ENCODE measurements at regions not wholly inside any gene's neighbourhood (a gene's known extent, or its start where the extent isn't known, plus 50 kb on each side); places are given as distances from the start of the nearest gene placed in this dataset.

DNA sequence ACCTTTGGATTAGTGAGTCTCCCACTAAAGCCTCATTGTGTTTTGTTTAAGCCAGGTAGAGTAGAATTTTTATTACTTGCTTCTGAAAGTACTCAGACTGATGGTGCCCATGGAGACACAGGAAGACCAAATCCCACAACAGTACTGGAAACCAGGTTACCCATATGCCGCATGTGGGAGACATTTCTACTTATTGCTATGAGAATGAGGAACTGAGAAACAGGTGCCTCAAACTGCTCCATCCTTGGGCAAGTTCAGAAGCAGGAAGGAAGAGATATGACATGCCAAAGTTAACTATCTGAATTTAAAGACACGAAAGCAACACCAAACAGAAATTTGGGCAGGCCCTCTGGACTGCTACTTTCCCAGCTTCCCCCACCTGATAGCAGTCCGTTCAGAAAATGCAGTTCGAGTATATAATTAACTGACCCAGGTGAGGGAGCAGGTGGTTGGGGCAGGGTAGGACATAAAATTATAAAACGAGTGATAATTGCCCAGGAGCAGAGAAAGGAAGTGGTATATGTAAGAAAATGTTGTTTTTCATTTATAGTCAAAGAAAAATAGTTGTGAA, 382.3 kb upstream of the MTPN start:
- TF ChIP-seq, protein P1, sequence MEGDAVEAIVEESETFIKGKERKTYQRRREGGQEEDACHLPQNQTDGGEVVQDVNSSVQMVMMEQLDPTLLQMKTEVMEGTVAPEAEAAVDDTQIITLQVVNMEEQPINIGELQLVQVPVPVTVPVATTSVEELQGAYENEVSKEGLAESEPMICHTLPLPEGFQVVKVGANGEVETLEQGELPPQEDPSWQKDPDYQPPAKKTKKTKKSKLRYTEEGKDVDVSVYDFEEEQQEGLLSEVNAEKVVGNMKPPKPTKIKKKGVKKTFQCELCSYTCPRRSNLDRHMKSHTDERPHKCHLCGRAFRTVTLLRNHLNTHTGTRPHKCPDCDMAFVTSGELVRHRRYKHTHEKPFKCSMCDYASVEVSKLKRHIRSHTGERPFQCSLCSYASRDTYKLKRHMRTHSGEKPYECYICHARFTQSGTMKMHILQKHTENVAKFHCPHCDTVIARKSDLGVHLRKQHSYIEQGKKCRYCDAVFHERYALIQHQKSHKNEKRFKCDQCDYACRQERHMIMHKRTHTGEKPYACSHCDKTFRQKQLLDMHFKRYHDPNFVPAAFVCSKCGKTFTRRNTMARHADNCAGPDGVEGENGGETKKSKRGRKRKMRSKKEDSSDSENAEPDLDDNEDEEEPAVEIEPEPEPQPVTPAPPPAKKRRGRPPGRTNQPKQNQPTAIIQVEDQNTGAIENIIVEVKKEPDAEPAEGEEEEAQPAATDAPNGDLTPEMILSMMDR (IDR thresholded peaks at IDR 0.05; ENCODE audit: extremely low read depth in 1 of 2, insufficient read depth in 1 of 2, low read depth in 1 of 2, low read length in 2 of 2): no peak
- no peak for TF ChIP-seq POLR2A (IDR thresholded peaks at IDR 0.05; ENCODE audit: low read depth, low read length)
- TF ChIP-seq EZH2 (IDR thresholded peaks at IDR 0.05; ENCODE audit: borderline replicate concordance, low read depth, low read length, severe bottlenecking): no peak
- TF ChIP-seq POLR2AphosphoS5 (IDR thresholded peaks at IDR 0.05; ENCODE audit: insufficient read depth, low read depth, low read length): no peak

Measured in endothelial cell of umbilical vein (primary cell).